ENCODE measurements at regions not wholly inside any gene's neighbourhood (a gene's known extent, or its start where the extent isn't known, plus 50 kb on each side); places are given as distances from the start of the nearest gene placed in this dataset.

GRCh38 chr2:100645695-100646429 is 83.1 kb downstream of the PDCL3 start:
- Histone ChIP-seq H3K9me3 (ENCODE audit: low read length) (peaks cover 6% of the 10 kb centered on the region), H3K27me3 (ENCODE audit: insufficient read depth, low read length) (no peaks in the 10 kb centered on the region), H2AFZ (ENCODE audit: low read depth, low read length) (peak overlapping the region; percentile 31), H3K4me1 (ENCODE audit: insufficient read depth, low read length) (peaks cover 35% of the 10 kb centered on the region), H3K4me3 (ENCODE audit: low read length) (no peak overlapping the region), H3K36me3 (ENCODE audit: insufficient read depth, low read length) (no peaks in the 10 kb centered on the region)

GRCh38 chr2:100647709-100648108 is 84.9 kb downstream of the PDCL3 start:
- no peak overlapping the region for H2AFZ ChIP-seq (ENCODE audit: low read depth, low read length)
- H3K4me3 ChIP-seq (ENCODE audit: low read length) = no peak overlapping the region
- no peaks in the 10 kb centered on the region for H3K36me3 ChIP-seq (ENCODE audit: insufficient read depth, low read length)
- peaks cover 16% of the 10 kb centered on the region for H3K4me1 ChIP-seq (ENCODE audit: insufficient read depth, low read length)
- peaks cover 6% of the 10 kb centered on the region for H3K9me3 ChIP-seq (ENCODE audit: low read length)
- H3K27me3 ChIP-seq (ENCODE audit: insufficient read depth, low read length) = no peaks in the 10 kb centered on the region

GRCh38 chr2:100650151-100650550 is 87.4 kb downstream of the PDCL3 start:
- H3K36me3 ChIP-seq (ENCODE audit: insufficient read depth, low read length) = no peaks in the 10 kb centered on the region
- no peaks in the 10 kb centered on the region for H3K27me3 ChIP-seq (ENCODE audit: insufficient read depth, low read length)
- no peak overlapping the region for H2AFZ ChIP-seq (ENCODE audit: low read depth, low read length)
- peaks cover 14% of the 10 kb centered on the region for H3K4me1 ChIP-seq (ENCODE audit: insufficient read depth, low read length)
- H3K9me3 ChIP-seq (ENCODE audit: low read length) = peaks cover 8% of the 10 kb centered on the region
- no peak overlapping the region for H3K4me3 ChIP-seq (ENCODE audit: low read length)

- Histone ChIP-seq H2AFZ (ENCODE audit: low read depth, low read length) (no peak overlapping the region), H3K9me3 (ENCODE audit: low read length) (peaks cover 6% of the 10 kb centered on the region), H3K4me3 (ENCODE audit: low read length) (no peak overlapping the region), H3K27me3 (ENCODE audit: insufficient read depth, low read length) (no peaks in the 10 kb centered on the region), H3K4me1 (ENCODE audit: insufficient read depth, low read length) (no peaks in the 10 kb centered on the region), H3K36me3 (ENCODE audit: insufficient read depth, low read length) (no peaks in the 10 kb centered on the region)
Observed at GRCh38 chr2:100653449-100654035, 90.7 kb downstream of the PDCL3 start.

GRCh38 chr2:100654611-100655010 is 91.8 kb downstream of the PDCL3 start:
- Histone ChIP-seq H3K4me1 (ENCODE audit: insufficient read depth, low read length) (no peaks in the 10 kb centered on the region), H3K9me3 (ENCODE audit: low read length) (peaks cover 2% of the 10 kb centered on the region), H2AFZ (ENCODE audit: low read depth, low read length) (no peak overlapping the region), H3K4me3 (ENCODE audit: low read length) (no peak overlapping the region), H3K27me3 (ENCODE audit: insufficient read depth, low read length) (no peaks in the 10 kb centered on the region), H3K36me3 (ENCODE audit: insufficient read depth, low read length) (no peaks in the 10 kb centered on the region)

- no peaks in the 10 kb centered on the region for H3K4me1 ChIP-seq (ENCODE audit: insufficient read depth, low read length)
- no peaks in the 10 kb centered on the region for H3K36me3 ChIP-seq (ENCODE audit: insufficient read depth, low read length)
- H3K27me3 ChIP-seq (ENCODE audit: insufficient read depth, low read length) = no peaks in the 10 kb centered on the region
- no peak overlapping the region for H3K4me3 ChIP-seq (ENCODE audit: low read length)
- peaks cover 2% of the 10 kb centered on the region for H3K9me3 ChIP-seq (ENCODE audit: low read length)
- H2AFZ ChIP-seq (ENCODE audit: low read depth, low read length) = no peak overlapping the region
Observed at GRCh38 chr2:100655446-100655845, 92.7 kb downstream of the PDCL3 start.

GRCh38 chr2:100655936-100656534 is 93.2 kb downstream of the PDCL3 start:
- Histone ChIP-seq H3K9me3 (ENCODE audit: low read length) (peaks cover 2% of the 10 kb centered on the region), H2AFZ (ENCODE audit: low read depth, low read length) (no peak overlapping the region), H3K36me3 (ENCODE audit: insufficient read depth, low read length) (no peaks in the 10 kb centered on the region), H3K4me1 (ENCODE audit: insufficient read depth, low read length) (no peaks in the 10 kb centered on the region), H3K27me3 (ENCODE audit: insufficient read depth, low read length) (no peaks in the 10 kb centered on the region), H3K4me3 (ENCODE audit: low read length) (no peak overlapping the region)

- Histone ChIP-seq H2AFZ (ENCODE audit: low read depth, low read length) (no peak overlapping the region), H3K9me3 (ENCODE audit: low read length) (peaks cover 2% of the 10 kb centered on the region), H3K4me1 (ENCODE audit: insufficient read depth, low read length) (no peaks in the 10 kb centered on the region), H3K27me3 (ENCODE audit: insufficient read depth, low read length) (no peaks in the 10 kb centered on the region), H3K4me3 (ENCODE audit: low read length) (no peak overlapping the region), H3K36me3 (ENCODE audit: insufficient read depth, low read length) (no peaks in the 10 kb centered on the region)
Observed at GRCh38 chr2:100658017-100658416, 95.2 kb downstream of the PDCL3 start.

- H3K27me3 ChIP-seq (ENCODE audit: insufficient read depth, low read length) = no peaks in the 10 kb centered on the region
- H3K4me3 ChIP-seq (ENCODE audit: low read length) = no peak overlapping the region
- no peaks in the 10 kb centered on the region for H3K36me3 ChIP-seq (ENCODE audit: insufficient read depth, low read length)
- H2AFZ ChIP-seq (ENCODE audit: low read depth, low read length) = no peak overlapping the region
- H3K9me3 ChIP-seq (ENCODE audit: low read length) = no peaks in the 10 kb centered on the region
- no peaks in the 10 kb centered on the region for H3K4me1 ChIP-seq (ENCODE audit: insufficient read depth, low read length)
Observed at GRCh38 chr2:100660851-100661584, 98.2 kb downstream of the PDCL3 start.

GRCh38 chr2:100662866-100663265 is 100.1 kb downstream of the PDCL3 start:
- Histone ChIP-seq H3K4me1 (ENCODE audit: insufficient read depth, low read length) (no peaks in the 10 kb centered on the region), H3K27me3 (ENCODE audit: insufficient read depth, low read length) (no peaks in the 10 kb centered on the region), H2AFZ (ENCODE audit: low read depth, low read length) (no peak overlapping the region), H3K36me3 (ENCODE audit: insufficient read depth, low read length) (no peaks in the 10 kb centered on the region), H3K9me3 (ENCODE audit: low read length) (no peaks in the 10 kb centered on the region), H3K4me3 (ENCODE audit: low read length) (no peak overlapping the region)

GRCh38 chr2:100664021-100664755 is 101.4 kb downstream of the PDCL3 start:
- H3K9me3 ChIP-seq (ENCODE audit: low read length) = no peaks in the 10 kb centered on the region
- peaks cover 5% of the 10 kb centered on the region for H3K27me3 ChIP-seq (ENCODE audit: insufficient read depth, low read length)
- no peak overlapping the region for H2AFZ ChIP-seq (ENCODE audit: low read depth, low read length)
- H3K4me3 ChIP-seq (ENCODE audit: low read length) = no peak overlapping the region
- no peaks in the 10 kb centered on the region for H3K4me1 ChIP-seq (ENCODE audit: insufficient read depth, low read length)
- no peaks in the 10 kb centered on the region for H3K36me3 ChIP-seq (ENCODE audit: insufficient read depth, low read length)

GRCh38 chr2:100664756-100665101 is 101.9 kb downstream of the PDCL3 start:
- H2AFZ ChIP-seq (ENCODE audit: low read depth, low read length) = no peak overlapping the region
- H3K36me3 ChIP-seq (ENCODE audit: insufficient read depth, low read length) = no peaks in the 10 kb centered on the region
- H3K4me3 ChIP-seq (ENCODE audit: low read length) = no peak overlapping the region
- no peaks in the 10 kb centered on the region for H3K4me1 ChIP-seq (ENCODE audit: insufficient read depth, low read length)
- no peaks in the 10 kb centered on the region for H3K9me3 ChIP-seq (ENCODE audit: low read length)
- peaks cover 8% of the 10 kb centered on the region for H3K27me3 ChIP-seq (ENCODE audit: insufficient read depth, low read length)

- Histone ChIP-seq H3K4me1 (ENCODE audit: insufficient read depth, low read length) (no peaks in the 10 kb centered on the region), H3K9me3 (ENCODE audit: low read length) (no peaks in the 10 kb centered on the region), H2AFZ (ENCODE audit: low read depth, low read length) (no peak overlapping the region), H3K4me3 (ENCODE audit: low read length) (no peak overlapping the region), H3K36me3 (ENCODE audit: insufficient read depth, low read length) (no peaks in the 10 kb centered on the region), H3K27me3 (ENCODE audit: insufficient read depth, low read length) (peaks cover 10% of the 10 kb centered on the region)
Observed at GRCh38 chr2:100666996-100667395, 104.2 kb downstream of the PDCL3 start.

Measured in neuron (in vitro differentiated cells).